ENCODE measurements at regions not wholly inside any gene's neighbourhood (a gene's known extent, or its start where the extent isn't known, plus 50 kb on each side); places are given as distances from the start of the nearest gene placed in this dataset.

GRCh38 chr6:141669141-141669540, 463.6 kb upstream of the GJE1 start:
- Histone ChIP-seq H3K4me1 (ENCODE audit: insufficient read depth, low read length, poor library complexity, severe bottlenecking) (no peaks in the 10 kb centered on the region), H3K27me3 (replicated peaks; ENCODE audit: insufficient read depth, low read depth, low read length, poor library complexity) (no peaks in the 10 kb centered on the region), H3K36me3 (ENCODE audit: insufficient read depth, low read length, poor library complexity, severe bottlenecking) (peaks cover 7% of the 10 kb centered on the region), H3K4me3 (ENCODE audit: low read depth, low read length, poor library complexity, severe bottlenecking) (no peak overlapping the region), H3K27ac (ENCODE audit: low read depth, low read length, poor library complexity, severe bottlenecking) (no peak overlapping the region), H3K9me3 (ENCODE audit: low read depth, low read length, poor library complexity, severe bottlenecking) (peaks cover 20% of the 10 kb centered on the region)
- no peak for DNase-seq (ENCODE audit: low spot score)
- BruUV-seq (replicated peaks), result no TSS peak
- intact Hi-C loops (cut with micrococcal nuclease; ENCODE audit: unreplicated experiment), result no loop called here
- TF ChIP-seq CTCF (conservative IDR thresholded peaks at IDR 0.05; ENCODE audit: low read depth, low read length), result no peak
- no peak for TF ChIP-seq EZH2 (IDR thresholded peaks at IDR 0.05; ENCODE audit: borderline replicate concordance, low read depth, low read length, poor library complexity, severe bottlenecking)
- ChIA-PET CTCF (no interaction called here), POLR2A (ENCODE audit: low non-redundant PET) (no interaction called here)

- no TSS peak for BruUV-seq (replicated peaks)
- Histone ChIP-seq H3K4me1 (ENCODE audit: insufficient read depth, low read length, poor library complexity, severe bottlenecking) (no peaks in the 10 kb centered on the region), H3K4me3 (ENCODE audit: low read depth, low read length, poor library complexity, severe bottlenecking) (no peak overlapping the region), H3K27me3 (replicated peaks; ENCODE audit: insufficient read depth, low read depth, low read length, poor library complexity) (no peaks in the 10 kb centered on the region), H3K36me3 (ENCODE audit: insufficient read depth, low read length, poor library complexity, severe bottlenecking) (peaks cover 7% of the 10 kb centered on the region), H3K9me3 (ENCODE audit: low read depth, low read length, poor library complexity, severe bottlenecking) (peaks cover 20% of the 10 kb centered on the region), H3K27ac (ENCODE audit: low read depth, low read length, poor library complexity, severe bottlenecking) (no peak overlapping the region)
- intact Hi-C loops (cut with micrococcal nuclease; ENCODE audit: unreplicated experiment), result no loop called here
- TF ChIP-seq CTCF (conservative IDR thresholded peaks at IDR 0.05; ENCODE audit: low read depth, low read length), result no peak
- no peak for TF ChIP-seq EZH2 (IDR thresholded peaks at IDR 0.05; ENCODE audit: borderline replicate concordance, low read depth, low read length, poor library complexity, severe bottlenecking)
- no peak for DNase-seq (ENCODE audit: low spot score)
- CTCF ChIA-PET, result no interaction called here
- POLR2A ChIA-PET (ENCODE audit: low non-redundant PET), result no interaction called here
Measured at GRCh38 chr6:141667580-141668309, 465.0 kb upstream of the GJE1 start.

GRCh38 chr6:141666187-141666586, 466.5 kb upstream of the GJE1 start:
- H3K27me3 ChIP-seq (replicated peaks; ENCODE audit: insufficient read depth, low read depth, low read length, poor library complexity), result no peaks in the 10 kb centered on the region
- H3K9me3 ChIP-seq (ENCODE audit: low read depth, low read length, poor library complexity, severe bottlenecking), result peaks cover 10% of the 10 kb centered on the region
- no peak overlapping the region for H3K27ac ChIP-seq (ENCODE audit: low read depth, low read length, poor library complexity, severe bottlenecking)
- H3K36me3 ChIP-seq (ENCODE audit: insufficient read depth, low read length, poor library complexity, severe bottlenecking), result peaks cover 2% of the 10 kb centered on the region
- no peak for DNase-seq (ENCODE audit: low spot score)
- BruUV-seq (replicated peaks), result no TSS peak
- ChIA-PET POLR2A (ENCODE audit: low non-redundant PET) (interaction anchor here (0.6 to 0.7 kb wide), 2 partner anchors 340 to 1890 kb away, joined by 3 to 6 read pairs; no protein-coding TSS in a partner anchor), CTCF (no interaction called here)
- no peaks in the 10 kb centered on the region for H3K4me1 ChIP-seq (ENCODE audit: insufficient read depth, low read length, poor library complexity, severe bottlenecking)
- TF ChIP-seq EZH2 (IDR thresholded peaks at IDR 0.05; ENCODE audit: borderline replicate concordance, low read depth, low read length, poor library complexity, severe bottlenecking) (no peak), CTCF (conservative IDR thresholded peaks at IDR 0.05; ENCODE audit: low read depth, low read length) (no peak)
- intact Hi-C loops (cut with micrococcal nuclease; ENCODE audit: unreplicated experiment), result no loop called here
- H3K4me3 ChIP-seq (ENCODE audit: low read depth, low read length, poor library complexity, severe bottlenecking), result no peak overlapping the region

Data from A673 (cell line).